ENCODE measurements at regions not wholly inside any gene's neighbourhood (a gene's known extent, or its start where the extent isn't known, plus 50 kb on each side); places are given as distances from the start of the nearest gene placed in this dataset.
"Not testable (repeated sequence)": the region's sequence is repeated elsewhere in the genome, so short reads cannot be mapped to it uniquely, and the experiment has no call there.

- Mint-ChIP-seq H3K27ac (ENCODE audit: unreplicated experiment) (no peak overlapping the region), H3K4me3 (ENCODE audit: unreplicated experiment) (no peak overlapping the region), H3K36me3 (ENCODE audit: low read depth, unreplicated experiment) (no peaks in the 10 kb centered on the region), H3K4me1 (ENCODE audit: unreplicated experiment) (no peaks in the 10 kb centered on the region), H3K9me3 (ENCODE audit: unreplicated experiment) (no peaks in the 10 kb centered on the region), H3K27me3 (ENCODE audit: unreplicated experiment) (no peaks in the 10 kb centered on the region)
- TF ChIP-seq, protein P1, sequence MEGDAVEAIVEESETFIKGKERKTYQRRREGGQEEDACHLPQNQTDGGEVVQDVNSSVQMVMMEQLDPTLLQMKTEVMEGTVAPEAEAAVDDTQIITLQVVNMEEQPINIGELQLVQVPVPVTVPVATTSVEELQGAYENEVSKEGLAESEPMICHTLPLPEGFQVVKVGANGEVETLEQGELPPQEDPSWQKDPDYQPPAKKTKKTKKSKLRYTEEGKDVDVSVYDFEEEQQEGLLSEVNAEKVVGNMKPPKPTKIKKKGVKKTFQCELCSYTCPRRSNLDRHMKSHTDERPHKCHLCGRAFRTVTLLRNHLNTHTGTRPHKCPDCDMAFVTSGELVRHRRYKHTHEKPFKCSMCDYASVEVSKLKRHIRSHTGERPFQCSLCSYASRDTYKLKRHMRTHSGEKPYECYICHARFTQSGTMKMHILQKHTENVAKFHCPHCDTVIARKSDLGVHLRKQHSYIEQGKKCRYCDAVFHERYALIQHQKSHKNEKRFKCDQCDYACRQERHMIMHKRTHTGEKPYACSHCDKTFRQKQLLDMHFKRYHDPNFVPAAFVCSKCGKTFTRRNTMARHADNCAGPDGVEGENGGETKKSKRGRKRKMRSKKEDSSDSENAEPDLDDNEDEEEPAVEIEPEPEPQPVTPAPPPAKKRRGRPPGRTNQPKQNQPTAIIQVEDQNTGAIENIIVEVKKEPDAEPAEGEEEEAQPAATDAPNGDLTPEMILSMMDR (IDR thresholded peaks at IDR 0.05; ENCODE audit: unreplicated experiment) = no peak
- no peak for DNase-seq (ENCODE audit: low spot score)
Observed at GRCh38 chr4:104577405-104577804, 82.7 kb upstream of the CXXC4 start.

GRCh38 chr4:104581476-104581875 is 86.8 kb upstream of the CXXC4 start:
- not testable (repeated sequence) for H3K4me3 Mint-ChIP-seq (ENCODE audit: unreplicated experiment); H3K27me3 Mint-ChIP-seq (ENCODE audit: unreplicated experiment); H3K4me1 Mint-ChIP-seq (ENCODE audit: unreplicated experiment); H3K36me3 Mint-ChIP-seq (ENCODE audit: low read depth, unreplicated experiment); DNase-seq (ENCODE audit: low spot score); H3K27ac Mint-ChIP-seq (ENCODE audit: unreplicated experiment); H3K9me3 Mint-ChIP-seq (ENCODE audit: unreplicated experiment)

DNA sequence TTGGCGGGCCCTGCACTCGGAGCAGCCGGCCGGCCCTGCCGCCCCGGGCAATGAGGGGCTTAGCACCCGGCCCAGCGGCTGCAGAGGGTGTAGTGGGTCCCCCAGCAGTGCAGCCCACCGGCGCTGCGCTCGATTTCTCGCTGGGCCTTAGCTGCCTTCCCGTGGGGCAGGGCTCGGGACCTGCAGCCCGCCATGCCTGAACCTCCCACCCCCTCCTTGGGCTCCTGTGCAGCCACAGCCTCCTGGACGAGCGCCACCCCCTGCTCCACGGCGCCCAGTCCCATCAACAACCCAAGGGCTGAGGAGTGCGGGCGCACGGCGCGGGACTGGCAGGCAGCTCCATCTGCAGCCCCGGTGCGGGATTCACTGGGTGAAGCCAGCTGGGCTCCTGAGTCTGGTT is 87.4 kb upstream of the CXXC4 start:
- not testable (repeated sequence) for H3K27me3 Mint-ChIP-seq (ENCODE audit: unreplicated experiment); H3K27ac Mint-ChIP-seq (ENCODE audit: unreplicated experiment); H3K36me3 Mint-ChIP-seq (ENCODE audit: low read depth, unreplicated experiment); H3K4me1 Mint-ChIP-seq (ENCODE audit: unreplicated experiment); H3K4me3 Mint-ChIP-seq (ENCODE audit: unreplicated experiment); H3K9me3 Mint-ChIP-seq (ENCODE audit: unreplicated experiment); DNase-seq (ENCODE audit: low spot score)

DNA sequence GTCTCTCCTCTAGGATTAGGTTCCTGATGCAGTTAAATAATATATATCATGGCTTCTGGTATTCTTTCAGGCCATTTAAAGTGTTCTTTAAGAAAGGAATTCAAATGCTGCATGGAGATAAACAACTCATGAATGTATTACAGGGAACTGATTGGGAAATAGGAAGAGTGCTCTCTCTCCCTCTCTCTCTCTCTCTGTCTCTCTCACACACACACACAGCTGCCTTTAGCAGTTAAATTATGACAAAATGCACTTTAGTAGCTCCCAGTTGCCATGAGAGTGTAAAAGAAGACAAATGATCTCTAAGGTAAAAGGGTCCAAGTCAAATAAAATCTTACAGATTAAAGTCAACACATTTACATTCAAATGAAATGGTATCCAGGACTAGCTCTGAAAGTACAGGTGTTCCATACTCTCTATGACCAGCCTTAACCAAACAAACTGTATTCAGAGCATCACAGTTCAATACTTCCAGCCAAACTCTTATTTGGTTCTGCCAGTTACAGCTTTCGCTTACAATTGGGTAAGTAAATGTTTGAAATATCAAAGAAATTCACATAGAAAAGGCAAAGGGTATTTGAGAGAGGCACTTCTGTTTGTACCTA is 94.7 kb upstream of the CXXC4 start:
- Mint-ChIP-seq H3K4me3 (ENCODE audit: unreplicated experiment) (no peak overlapping the region), H3K27ac (ENCODE audit: unreplicated experiment) (no peak overlapping the region), H3K27me3 (ENCODE audit: unreplicated experiment) (no peaks in the 10 kb centered on the region), H3K9me3 (ENCODE audit: unreplicated experiment) (no peaks in the 10 kb centered on the region), H3K4me1 (ENCODE audit: unreplicated experiment) (peaks cover 20% of the 10 kb centered on the region), H3K36me3 (ENCODE audit: low read depth, unreplicated experiment) (no peaks in the 10 kb centered on the region)
- no peak for DNase-seq (ENCODE audit: low spot score)
- TF ChIP-seq, protein P1 (IDR thresholded peaks at IDR 0.05; ENCODE audit: unreplicated experiment) = no peak

DNA sequence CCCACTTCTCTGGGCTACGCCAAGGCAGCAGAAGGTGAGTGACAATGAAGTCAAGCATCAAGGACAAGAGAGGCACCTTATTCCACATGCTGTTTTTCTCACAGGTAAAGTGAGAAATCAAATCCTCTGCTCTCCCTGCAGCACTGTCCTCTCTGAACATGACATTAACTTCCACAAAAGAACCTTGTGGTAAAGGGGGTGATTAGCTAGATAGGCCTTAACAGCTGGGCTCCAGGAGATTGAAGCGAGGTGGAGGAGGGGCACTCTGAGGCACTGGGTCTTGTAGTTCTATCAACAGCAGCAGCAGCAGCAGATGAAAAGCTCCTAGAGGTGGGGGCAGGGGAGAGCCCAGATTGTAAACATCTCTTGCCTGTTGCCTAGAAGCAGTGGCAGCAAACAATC is 96.8 kb upstream of the CXXC4 start:
- peak; percentile 37 for DNase-seq (ENCODE audit: low spot score)
- H3K27me3 Mint-ChIP-seq (ENCODE audit: unreplicated experiment) = no peaks in the 10 kb centered on the region
- H3K4me3 Mint-ChIP-seq (ENCODE audit: unreplicated experiment) = no peak overlapping the region
- H3K27ac Mint-ChIP-seq (ENCODE audit: unreplicated experiment) = peak overlapping the region; percentile 84
- no peaks in the 10 kb centered on the region for H3K36me3 Mint-ChIP-seq (ENCODE audit: low read depth, unreplicated experiment)
- peaks cover 20% of the 10 kb centered on the region for H3K4me1 Mint-ChIP-seq (ENCODE audit: unreplicated experiment)
- H3K9me3 Mint-ChIP-seq (ENCODE audit: unreplicated experiment) = no peaks in the 10 kb centered on the region
- TF ChIP-seq, protein P1 (IDR thresholded peaks at IDR 0.05; ENCODE audit: unreplicated experiment) = no peak

GRCh38 chr4:104592183-104592582 is 97.5 kb upstream of the CXXC4 start:
- Mint-ChIP-seq H3K27me3 (ENCODE audit: unreplicated experiment) (no peaks in the 10 kb centered on the region), H3K4me1 (ENCODE audit: unreplicated experiment) (peaks cover 20% of the 10 kb centered on the region), H3K36me3 (ENCODE audit: low read depth, unreplicated experiment) (no peaks in the 10 kb centered on the region), H3K9me3 (ENCODE audit: unreplicated experiment) (no peaks in the 10 kb centered on the region), H3K27ac (ENCODE audit: unreplicated experiment) (peak overlapping the region; percentile 84), H3K4me3 (ENCODE audit: unreplicated experiment) (no peak overlapping the region)
- DNase-seq (ENCODE audit: low spot score) = no peak
- TF ChIP-seq, protein P1 (IDR thresholded peaks at IDR 0.05; ENCODE audit: unreplicated experiment) = no peak
